ENCODE measurements at regions not wholly inside any gene's neighbourhood (a gene's known extent, or its start where the extent isn't known, plus 50 kb on each side); places are given as distances from the start of the nearest gene placed in this dataset.

GRCh38 chr3:169029674-169030285 is 633.7 kb downstream of the MECOM start:
- H3K4me3 ChIP-seq (ENCODE audit: low read length), result no peak overlapping the region
- TF ChIP-seq CTCF (conservative IDR thresholded peaks at IDR 0.05; ENCODE audit: low read length), result no peak
- DNase-seq (ENCODE audit: low read depth), result no peak

GRCh38 chr3:169028716-169029115 is 634.8 kb downstream of the MECOM start:
- H3K4me3 ChIP-seq (ENCODE audit: low read length), result no peak overlapping the region
- TF ChIP-seq CTCF (conservative IDR thresholded peaks at IDR 0.05; ENCODE audit: low read length), result no peak
- no peak for DNase-seq (ENCODE audit: low read depth)

GRCh38 chr3:169026543-169027182 is 636.8 kb downstream of the MECOM start:
- DNase-seq (ENCODE audit: low read depth), result peak; percentile 86
- no peak overlapping the region for H3K4me3 ChIP-seq (ENCODE audit: low read length)
- no peak for TF ChIP-seq CTCF (conservative IDR thresholded peaks at IDR 0.05; ENCODE audit: low read length)

- H3K4me3 ChIP-seq (ENCODE audit: low read length), result no peak overlapping the region
- no peak for TF ChIP-seq CTCF (conservative IDR thresholded peaks at IDR 0.05; ENCODE audit: low read length)
- DNase-seq (ENCODE audit: low read depth), result no peak
These were observed 641.1 kb downstream of the MECOM start for GRCh38 chr3:169022457-169022856.

GRCh38 chr3:169020371-169020770 is 643.1 kb downstream of the MECOM start:
- DNase-seq (ENCODE audit: low read depth), result no peak
- no peak for TF ChIP-seq CTCF (conservative IDR thresholded peaks at IDR 0.05; ENCODE audit: low read length)
- H3K4me3 ChIP-seq (ENCODE audit: low read length), result no peak overlapping the region

GRCh38 chr3:169009453-169009852 is 654.1 kb downstream of the MECOM start:
- no peak overlapping the region for H3K4me3 ChIP-seq (ENCODE audit: low read length)
- TF ChIP-seq CTCF (conservative IDR thresholded peaks at IDR 0.05; ENCODE audit: low read length), result no peak
- no peak for DNase-seq (ENCODE audit: low read depth)

GRCh38 chr3:169008776-169009358 is 654.6 kb downstream of the MECOM start:
- no peak overlapping the region for H3K4me3 ChIP-seq (ENCODE audit: low read length)
- DNase-seq (ENCODE audit: low read depth), result no peak
- no peak for TF ChIP-seq CTCF (conservative IDR thresholded peaks at IDR 0.05; ENCODE audit: low read length)
